ENCODE measurements at regions not wholly inside any gene's neighbourhood (a gene's known extent, or its start where the extent isn't known, plus 50 kb on each side); places are given as distances from the start of the nearest gene placed in this dataset.

DNA sequence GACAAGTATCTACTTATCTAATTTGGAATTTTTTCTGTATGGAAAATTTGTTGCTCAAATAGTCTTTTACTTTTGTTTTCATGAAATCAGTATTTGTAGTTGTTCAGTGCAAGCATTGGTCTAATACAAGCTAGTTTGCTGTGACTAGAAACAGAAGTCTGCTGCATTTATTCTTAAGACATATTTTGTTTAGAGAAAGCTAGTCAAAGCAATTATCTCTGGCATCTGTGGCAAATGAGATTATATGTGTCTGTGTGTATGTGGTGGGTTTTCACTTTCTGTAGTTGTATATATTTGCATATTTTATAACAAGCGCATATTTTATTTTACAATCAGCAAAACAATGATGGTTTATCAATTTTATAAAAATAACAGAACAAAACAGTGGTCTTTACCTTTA lies 96.0 kb upstream of the SIAH1 start (continued):
- no peak for TF ChIP-seq USF1 (CRISPR knock-in tag; IDR thresholded peaks at IDR 0.05)
- TF ChIP-seq HMGA2 (CRISPR knock-in tag; IDR thresholded peaks at IDR 0.05) = no peak
- TF ChIP-seq, protein P1, sequence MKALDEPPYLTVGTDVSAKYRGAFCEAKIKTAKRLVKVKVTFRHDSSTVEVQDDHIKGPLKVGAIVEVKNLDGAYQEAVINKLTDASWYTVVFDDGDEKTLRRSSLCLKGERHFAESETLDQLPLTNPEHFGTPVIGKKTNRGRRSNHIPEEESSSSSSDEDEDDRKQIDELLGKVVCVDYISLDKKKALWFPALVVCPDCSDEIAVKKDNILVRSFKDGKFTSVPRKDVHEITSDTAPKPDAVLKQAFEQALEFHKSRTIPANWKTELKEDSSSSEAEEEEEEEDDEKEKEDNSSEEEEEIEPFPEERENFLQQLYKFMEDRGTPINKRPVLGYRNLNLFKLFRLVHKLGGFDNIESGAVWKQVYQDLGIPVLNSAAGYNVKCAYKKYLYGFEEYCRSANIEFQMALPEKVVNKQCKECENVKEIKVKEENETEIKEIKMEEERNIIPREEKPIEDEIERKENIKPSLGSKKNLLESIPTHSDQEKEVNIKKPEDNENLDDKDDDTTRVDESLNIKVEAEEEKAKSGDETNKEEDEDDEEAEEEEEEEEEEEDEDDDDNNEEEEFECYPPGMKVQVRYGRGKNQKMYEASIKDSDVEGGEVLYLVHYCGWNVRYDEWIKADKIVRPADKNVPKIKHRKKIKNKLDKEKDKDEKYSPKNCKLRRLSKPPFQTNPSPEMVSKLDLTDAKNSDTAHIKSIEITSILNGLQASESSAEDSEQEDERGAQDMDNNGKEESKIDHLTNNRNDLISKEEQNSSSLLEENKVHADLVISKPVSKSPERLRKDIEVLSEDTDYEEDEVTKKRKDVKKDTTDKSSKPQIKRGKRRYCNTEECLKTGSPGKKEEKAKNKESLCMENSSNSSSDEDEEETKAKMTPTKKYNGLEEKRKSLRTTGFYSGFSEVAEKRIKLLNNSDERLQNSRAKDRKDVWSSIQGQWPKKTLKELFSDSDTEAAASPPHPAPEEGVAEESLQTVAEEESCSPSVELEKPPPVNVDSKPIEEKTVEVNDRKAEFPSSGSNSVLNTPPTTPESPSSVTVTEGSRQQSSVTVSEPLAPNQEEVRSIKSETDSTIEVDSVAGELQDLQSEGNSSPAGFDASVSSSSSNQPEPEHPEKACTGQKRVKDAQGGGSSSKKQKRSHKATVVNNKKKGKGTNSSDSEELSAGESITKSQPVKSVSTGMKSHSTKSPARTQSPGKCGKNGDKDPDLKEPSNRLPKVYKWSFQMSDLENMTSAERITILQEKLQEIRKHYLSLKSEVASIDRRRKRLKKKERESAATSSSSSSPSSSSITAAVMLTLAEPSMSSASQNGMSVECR (CRISPR knock-in tag; IDR thresholded peaks at IDR 0.05; ENCODE audit: borderline replicate concordance) = no peak
- TF ChIP-seq HMGXB4 (CRISPR knock-in tag; IDR thresholded peaks at IDR 0.05) = no peak
- TF ChIP-seq, protein P2, sequence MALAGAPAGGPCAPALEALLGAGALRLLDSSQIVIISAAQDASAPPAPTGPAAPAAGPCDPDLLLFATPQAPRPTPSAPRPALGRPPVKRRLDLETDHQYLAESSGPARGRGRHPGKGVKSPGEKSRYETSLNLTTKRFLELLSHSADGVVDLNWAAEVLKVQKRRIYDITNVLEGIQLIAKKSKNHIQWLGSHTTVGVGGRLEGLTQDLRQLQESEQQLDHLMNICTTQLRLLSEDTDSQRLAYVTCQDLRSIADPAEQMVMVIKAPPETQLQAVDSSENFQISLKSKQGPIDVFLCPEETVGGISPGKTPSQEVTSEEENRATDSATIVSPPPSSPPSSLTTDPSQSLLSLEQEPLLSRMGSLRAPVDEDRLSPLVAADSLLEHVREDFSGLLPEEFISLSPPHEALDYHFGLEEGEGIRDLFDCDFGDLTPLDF (CRISPR knock-in tag; IDR thresholded peaks at IDR 0.05) = no peak
- TF ChIP-seq STAT6 (CRISPR knock-in tag; conservative IDR thresholded peaks at IDR 0.05; ENCODE audit: low read depth) = no peak
- TF ChIP-seq NFYB (CRISPR knock-in tag; conservative IDR thresholded peaks at IDR 0.05; ENCODE audit: low read depth) = no peak
- TF ChIP-seq, protein P3, sequence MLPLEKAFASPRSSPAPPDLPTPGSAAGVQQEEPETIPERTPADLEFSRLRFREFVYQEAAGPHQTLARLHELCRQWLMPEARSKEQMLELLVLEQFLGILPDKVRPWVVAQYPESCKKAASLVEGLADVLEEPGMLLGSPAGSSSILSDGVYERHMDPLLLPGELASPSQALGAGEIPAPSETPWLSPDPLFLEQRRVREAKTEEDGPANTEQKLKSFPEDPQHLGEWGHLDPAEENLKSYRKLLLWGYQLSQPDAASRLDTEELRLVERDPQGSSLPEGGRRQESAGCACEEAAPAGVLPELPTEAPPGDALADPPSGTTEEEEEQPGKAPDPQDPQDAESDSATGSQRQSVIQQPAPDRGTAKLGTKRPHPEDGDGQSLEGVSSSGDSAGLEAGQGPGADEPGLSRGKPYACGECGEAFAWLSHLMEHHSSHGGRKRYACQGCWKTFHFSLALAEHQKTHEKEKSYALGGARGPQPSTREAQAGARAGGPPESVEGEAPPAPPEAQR (CRISPR knock-in tag; IDR thresholded peaks at IDR 0.05) = no peak
- no peak for TF ChIP-seq CREM (CRISPR knock-in tag; IDR thresholded peaks at IDR 0.05)
- no peak for TF ChIP-seq NFATC4 (CRISPR knock-in tag; IDR thresholded peaks at IDR 0.05)
- TF ChIP-seq, protein P4, sequence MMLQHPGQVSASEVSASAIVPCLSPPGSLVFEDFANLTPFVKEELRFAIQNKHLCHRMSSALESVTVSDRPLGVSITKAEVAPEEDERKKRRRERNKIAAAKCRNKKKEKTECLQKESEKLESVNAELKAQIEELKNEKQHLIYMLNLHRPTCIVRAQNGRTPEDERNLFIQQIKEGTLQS (CRISPR knock-in tag; conservative IDR thresholded peaks at IDR 0.05) = no peak

DNA sequence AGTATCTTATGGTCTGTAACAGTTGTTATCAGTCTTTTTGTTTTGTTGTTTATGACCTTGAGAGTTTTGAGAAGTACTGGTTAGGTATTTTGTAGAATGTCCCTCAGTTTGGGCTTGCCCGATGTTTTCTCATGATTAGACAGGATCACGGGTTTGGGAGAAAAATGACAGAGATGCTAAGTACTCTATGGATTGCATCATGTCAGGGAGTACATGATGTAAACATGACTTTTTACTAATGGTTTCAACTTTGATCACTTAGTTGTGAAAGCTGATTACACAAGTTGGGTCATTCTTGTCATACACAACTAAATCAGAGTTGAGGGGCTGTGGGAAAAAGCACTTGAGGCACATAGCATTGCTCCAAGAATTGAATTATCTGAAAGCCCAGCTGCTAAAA lies 94.7 kb upstream of the SIAH1 start:
- CTCF ChIA-PET = no interaction called here
- H3K27me3 Mint-ChIP-seq (ENCODE audit: low read depth) = no peaks in the 10 kb centered on the region
- ATAC-seq = no peak
- POLR2A ChIA-PET = no interaction called here
- H3K4me3 Mint-ChIP-seq = no peak overlapping the region
- peaks cover 10% of the 10 kb centered on the region for H3K36me3 Mint-ChIP-seq
- DNase-seq (ENCODE audit: low spot score) = no peak
- peaks cover 18% of the 10 kb centered on the region for H3K4me1 Mint-ChIP-seq
- H3K27ac Mint-ChIP-seq = no peak overlapping the region
- H3K9me3 Mint-ChIP-seq = peaks cover 15% of the 10 kb centered on the region
- TF ChIP-seq FOXK1 (CRISPR knock-in tag; IDR thresholded peaks at IDR 0.05) (no peak), ESRRA (CRISPR knock-in tag; IDR thresholded peaks at IDR 0.05; ENCODE audit: borderline replicate concordance) (no peak), E2F5 (CRISPR knock-in tag; IDR thresholded peaks at IDR 0.05) (no peak), ZNF423 (CRISPR knock-in tag; IDR thresholded peaks at IDR 0.05) (no peak), GABPB1 (CRISPR knock-in tag; IDR thresholded peaks at IDR 0.05) (peak; percentile 99), GRHL2 (CRISPR knock-in tag; IDR thresholded peaks at IDR 0.05; ENCODE audit: insufficient replicate concordance, severe bottlenecking) (no peak)
- TF ChIP-seq, protein P2 (CRISPR knock-in tag; IDR thresholded peaks at IDR 0.05) = no peak
